Activated naive CD4-positive, alpha-beta T cell treated with Interleukin-2 at 50 U/mL for 16 hours (primary cell): ENCODE measurements at regions not wholly inside any gene's neighbourhood (a gene's known extent, or its start where the extent isn't known, plus 50 kb on each side); places are given as distances from the start of the nearest gene placed in this dataset.
"Not testable (repeated sequence)": the region's sequence is repeated elsewhere in the genome, so short reads cannot be mapped to it uniquely, and the experiment has no call there.

Experiments used
- DNase-seq: peaks from one replicate; pipeline ENCODE4 v3.0.0-alpha.2; 2020

GRCh38 chr4:111991163-111991562 lies 154.1 kb upstream of the FAM241A start:
- no peak for DNase-seq

- DNase-seq = no peak
Measured at GRCh38 chr4:111991797-111992196, 153.5 kb upstream of the FAM241A start.

GRCh38 chr4:111992351-111993168 lies 152.7 kb upstream of the FAM241A start:
- DNase-seq = no peak

- DNase-seq = no peak
Measured at GRCh38 chr4:111994392-111994791, 150.9 kb upstream of the FAM241A start.

GRCh38 chr4:111997785-111998184 lies 147.5 kb upstream of the FAM241A start:
- DNase-seq = no peak

GRCh38 chr4:111999801-112000200 lies 145.5 kb upstream of the FAM241A start:
- no peak for DNase-seq

- no peak for DNase-seq
Measured at GRCh38 chr4:112001041-112001440, 144.2 kb upstream of the FAM241A start.

- no peak for DNase-seq
Measured at GRCh38 chr4:112002248-112002661, 143.0 kb upstream of the FAM241A start.

- DNase-seq = no peak
Measured at GRCh38 chr4:112003231-112003907, 141.9 kb upstream of the FAM241A start.

GRCh38 chr4:112005027-112005426 lies 140.2 kb upstream of the FAM241A start:
- DNase-seq = no peak

GRCh38 chr4:112007391-112007790 lies 137.9 kb upstream of the FAM241A start:
- DNase-seq = no peak

GRCh38 chr4:112015960-112016359 lies 129.3 kb upstream of the FAM241A start:
- no peak for DNase-seq

- no peak for DNase-seq
Measured at GRCh38 chr4:112023402-112023950, 121.8 kb upstream of the FAM241A start.

- DNase-seq = no peak
Measured at GRCh38 chr4:112026058-112026457, 119.2 kb upstream of the FAM241A start.

- DNase-seq = no peak
Measured at GRCh38 chr4:112029771-112030171, 115.5 kb upstream of the FAM241A start.

- DNase-seq = no peak
Measured at GRCh38 chr4:112031712-112032328, 113.4 kb upstream of the FAM241A start.

- no peak for DNase-seq
Measured at GRCh38 chr4:112036886-112037285, 108.4 kb upstream of the FAM241A start.

- DNase-seq = no peak
Measured at GRCh38 chr4:112038861-112039260, 106.4 kb upstream of the FAM241A start.

GRCh38 chr4:112049119-112049518 lies 96.1 kb upstream of the FAM241A start:
- not testable (repeated sequence) for DNase-seq

GRCh38 chr4:112053825-112054350 lies 91.4 kb upstream of the FAM241A start:
- DNase-seq = no peak

- no peak for DNase-seq
Measured at GRCh38 chr4:112055100-112055499, 90.2 kb upstream of the FAM241A start.

GRCh38 chr4:112057470-112057869 lies 87.8 kb upstream of the FAM241A start:
- no peak for DNase-seq

- no peak for DNase-seq
Measured at GRCh38 chr4:112058433-112058832, 86.8 kb upstream of the FAM241A start.
